ENCODE measurements at regions not wholly inside any gene's neighbourhood (a gene's known extent, or its start where the extent isn't known, plus 50 kb on each side); places are given as distances from the start of the nearest gene placed in this dataset.
A peak's percentile ranks its signal among the peaks of the same experiment; 100 is the strongest.

- DNase-seq (ENCODE audit: low spot score): no peak
- H3K27ac ChIP-seq (ENCODE audit: poor library complexity, severe bottlenecking): no peak overlapping the region
Measured at GRCh38 chr7:41058986-41059741, 643.7 kb downstream of the INHBA start.

DNA sequence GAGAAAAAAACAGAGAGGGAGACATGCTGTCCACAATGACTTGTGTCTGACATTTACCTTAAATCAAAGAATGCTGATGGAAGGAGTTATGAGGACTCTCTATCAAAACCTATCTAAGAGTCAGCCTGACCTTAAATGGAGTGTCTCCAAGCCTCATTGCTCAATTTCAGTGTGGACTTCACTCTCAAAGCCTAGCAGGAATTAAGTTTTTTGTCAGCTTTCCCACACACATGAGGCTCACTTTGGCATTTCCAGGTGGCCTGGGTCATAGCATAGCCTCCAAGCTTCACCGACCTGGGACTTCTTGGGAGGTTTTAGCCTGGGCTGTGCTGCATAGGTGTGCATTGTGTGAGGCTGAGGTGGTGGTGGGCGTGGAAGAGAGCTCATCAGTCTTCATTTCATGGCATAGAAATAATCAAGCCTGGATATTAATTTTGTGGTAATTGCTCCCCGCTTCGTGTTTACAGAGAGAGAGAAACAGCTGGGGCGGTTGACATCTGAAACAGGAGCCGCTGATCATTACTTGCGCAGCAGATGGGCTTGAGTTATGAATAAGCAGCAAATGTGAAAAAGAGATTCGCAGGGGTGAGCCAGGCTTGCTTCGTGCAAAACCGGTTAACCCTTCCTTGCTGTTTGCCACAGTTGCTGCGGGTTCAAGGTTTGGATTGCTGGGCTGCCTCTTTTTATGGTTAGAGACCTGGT, 647.8 kb downstream of the INHBA start:
- Histone ChIP-seq H3K9me3 (ENCODE audit: severe bottlenecking) (peaks cover 10% of the 10 kb centered on the region), H3K27me3 (ENCODE audit: insufficient read depth, poor library complexity, severe bottlenecking) (no peaks in the 10 kb centered on the region), H3K36me3 (ENCODE audit: low read depth) (no peaks in the 10 kb centered on the region), H3K4me1 (ENCODE audit: insufficient read depth, poor library complexity, severe bottlenecking) (no peaks in the 10 kb centered on the region), H3K27ac (ENCODE audit: poor library complexity, severe bottlenecking) (no peak overlapping the region), H3K4me3 (ENCODE audit: severe bottlenecking) (no peak overlapping the region)
- TF ChIP-seq, protein P1, sequence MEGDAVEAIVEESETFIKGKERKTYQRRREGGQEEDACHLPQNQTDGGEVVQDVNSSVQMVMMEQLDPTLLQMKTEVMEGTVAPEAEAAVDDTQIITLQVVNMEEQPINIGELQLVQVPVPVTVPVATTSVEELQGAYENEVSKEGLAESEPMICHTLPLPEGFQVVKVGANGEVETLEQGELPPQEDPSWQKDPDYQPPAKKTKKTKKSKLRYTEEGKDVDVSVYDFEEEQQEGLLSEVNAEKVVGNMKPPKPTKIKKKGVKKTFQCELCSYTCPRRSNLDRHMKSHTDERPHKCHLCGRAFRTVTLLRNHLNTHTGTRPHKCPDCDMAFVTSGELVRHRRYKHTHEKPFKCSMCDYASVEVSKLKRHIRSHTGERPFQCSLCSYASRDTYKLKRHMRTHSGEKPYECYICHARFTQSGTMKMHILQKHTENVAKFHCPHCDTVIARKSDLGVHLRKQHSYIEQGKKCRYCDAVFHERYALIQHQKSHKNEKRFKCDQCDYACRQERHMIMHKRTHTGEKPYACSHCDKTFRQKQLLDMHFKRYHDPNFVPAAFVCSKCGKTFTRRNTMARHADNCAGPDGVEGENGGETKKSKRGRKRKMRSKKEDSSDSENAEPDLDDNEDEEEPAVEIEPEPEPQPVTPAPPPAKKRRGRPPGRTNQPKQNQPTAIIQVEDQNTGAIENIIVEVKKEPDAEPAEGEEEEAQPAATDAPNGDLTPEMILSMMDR (IDR thresholded peaks at IDR 0.05; ENCODE audit: poor library complexity, severe bottlenecking): no peak
- DNase-seq (ENCODE audit: low spot score) (no peak), ATAC-seq (ENCODE audit: low read depth) (no peak)

More at GRCh38 chr7:41058986-41059741, 643.7 kb downstream of the INHBA start:
- Histone ChIP-seq H3K4me3 (ENCODE audit: severe bottlenecking) (no peak overlapping the region), H3K9me3 (ENCODE audit: severe bottlenecking) (peaks cover 10% of the 10 kb centered on the region), H3K36me3 (ENCODE audit: low read depth) (no peaks in the 10 kb centered on the region), H3K27me3 (ENCODE audit: insufficient read depth, poor library complexity, severe bottlenecking) (no peaks in the 10 kb centered on the region), H3K4me1 (ENCODE audit: insufficient read depth, poor library complexity, severe bottlenecking) (no peaks in the 10 kb centered on the region)
- TF ChIP-seq, protein P1 (IDR thresholded peaks at IDR 0.05; ENCODE audit: poor library complexity, severe bottlenecking): no peak
- ATAC-seq (ENCODE audit: low read depth): peak; percentile 56; the same call in 2 of the 3 replicates

- H3K36me3 ChIP-seq (ENCODE audit: low read depth): no peaks in the 10 kb centered on the region
- peaks cover 10% of the 10 kb centered on the region for H3K9me3 ChIP-seq (ENCODE audit: severe bottlenecking)
- TF ChIP-seq, protein P1 (IDR thresholded peaks at IDR 0.05; ENCODE audit: poor library complexity, severe bottlenecking): no peak
- no peak overlapping the region for H3K4me3 ChIP-seq (ENCODE audit: severe bottlenecking)
- no peak overlapping the region for H3K27ac ChIP-seq (ENCODE audit: poor library complexity, severe bottlenecking)
- H3K27me3 ChIP-seq (ENCODE audit: insufficient read depth, poor library complexity, severe bottlenecking): no peaks in the 10 kb centered on the region
- no peak for ATAC-seq (ENCODE audit: low read depth)
- no peak for DNase-seq (ENCODE audit: low spot score)
- H3K4me1 ChIP-seq (ENCODE audit: insufficient read depth, poor library complexity, severe bottlenecking): no peaks in the 10 kb centered on the region
Measured at GRCh38 chr7:41053820-41054219, 649.1 kb downstream of the INHBA start.

- Histone ChIP-seq H3K9me3 (ENCODE audit: severe bottlenecking) (peaks cover 9% of the 10 kb centered on the region), H3K4me3 (ENCODE audit: severe bottlenecking) (no peak overlapping the region), H3K4me1 (ENCODE audit: insufficient read depth, poor library complexity, severe bottlenecking) (no peaks in the 10 kb centered on the region), H3K27ac (ENCODE audit: poor library complexity, severe bottlenecking) (no peak overlapping the region), H3K36me3 (ENCODE audit: low read depth) (no peaks in the 10 kb centered on the region), H3K27me3 (ENCODE audit: insufficient read depth, poor library complexity, severe bottlenecking) (no peaks in the 10 kb centered on the region)
- DNase-seq (ENCODE audit: low spot score) (no peak), ATAC-seq (ENCODE audit: low read depth) (no peak)
- TF ChIP-seq, protein P1 (IDR thresholded peaks at IDR 0.05; ENCODE audit: poor library complexity, severe bottlenecking): no peak
Measured at GRCh38 chr7:41052736-41053135, 650.2 kb downstream of the INHBA start.
